Ishikawa (cell line): ENCODE measurements at regions not wholly inside any gene's neighbourhood (a gene's known extent, or its start where the extent isn't known, plus 50 kb on each side); places are given as distances from the start of the nearest gene placed in this dataset.

ENCODE experiments used
- CEBPB ChIP-seq: IDR thresholded peaks from 2 replicates; pipeline ENCODE4 v1.6.1; 2012
- EP300 ChIP-seq: IDR thresholded peaks from 2 replicates; pipeline ENCODE4 v1.6.1; 2012; ENCODE audit warnings: borderline replicate concordance
- TAF1 ChIP-seq: IDR thresholded peaks from 2 replicates; pipeline ENCODE4 v1.6.1; 2012; ENCODE audit warnings: low read depth, mild to moderate bottlenecking
- YY1 ChIP-seq: IDR thresholded peaks from 2 replicates; pipeline ENCODE4 v1.6.1; 2012; ENCODE audit warnings: low read depth
- TF ChIP-seq, protein P1 (sequence below): IDR thresholded peaks from 2 replicates; pipeline ENCODE4 v1.6.1; 2012; ENCODE audit warnings: low read depth, mild to moderate bottlenecking

GRCh38 chr6:105713474-105714118 is 310.7 kb upstream of the PREP start:
- TF ChIP-seq EP300: no peak
- no peak for TF ChIP-seq YY1
- no peak for TF ChIP-seq TAF1
- no peak for TF ChIP-seq CEBPB
- TF ChIP-seq, protein P1, sequence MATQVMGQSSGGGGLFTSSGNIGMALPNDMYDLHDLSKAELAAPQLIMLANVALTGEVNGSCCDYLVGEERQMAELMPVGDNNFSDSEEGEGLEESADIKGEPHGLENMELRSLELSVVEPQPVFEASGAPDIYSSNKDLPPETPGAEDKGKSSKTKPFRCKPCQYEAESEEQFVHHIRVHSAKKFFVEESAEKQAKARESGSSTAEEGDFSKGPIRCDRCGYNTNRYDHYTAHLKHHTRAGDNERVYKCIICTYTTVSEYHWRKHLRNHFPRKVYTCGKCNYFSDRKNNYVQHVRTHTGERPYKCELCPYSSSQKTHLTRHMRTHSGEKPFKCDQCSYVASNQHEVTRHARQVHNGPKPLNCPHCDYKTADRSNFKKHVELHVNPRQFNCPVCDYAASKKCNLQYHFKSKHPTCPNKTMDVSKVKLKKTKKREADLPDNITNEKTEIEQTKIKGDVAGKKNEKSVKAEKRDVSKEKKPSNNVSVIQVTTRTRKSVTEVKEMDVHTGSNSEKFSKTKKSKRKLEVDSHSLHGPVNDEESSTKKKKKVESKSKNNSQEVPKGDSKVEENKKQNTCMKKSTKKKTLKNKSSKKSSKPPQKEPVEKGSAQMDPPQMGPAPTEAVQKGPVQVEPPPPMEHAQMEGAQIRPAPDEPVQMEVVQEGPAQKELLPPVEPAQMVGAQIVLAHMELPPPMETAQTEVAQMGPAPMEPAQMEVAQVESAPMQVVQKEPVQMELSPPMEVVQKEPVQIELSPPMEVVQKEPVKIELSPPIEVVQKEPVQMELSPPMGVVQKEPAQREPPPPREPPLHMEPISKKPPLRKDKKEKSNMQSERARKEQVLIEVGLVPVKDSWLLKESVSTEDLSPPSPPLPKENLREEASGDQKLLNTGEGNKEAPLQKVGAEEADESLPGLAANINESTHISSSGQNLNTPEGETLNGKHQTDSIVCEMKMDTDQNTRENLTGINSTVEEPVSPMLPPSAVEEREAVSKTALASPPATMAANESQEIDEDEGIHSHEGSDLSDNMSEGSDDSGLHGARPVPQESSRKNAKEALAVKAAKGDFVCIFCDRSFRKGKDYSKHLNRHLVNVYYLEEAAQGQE: no peak
